AG10803 (cell line): ENCODE measurements at regions not wholly inside any gene's neighbourhood (a gene's known extent, or its start where the extent isn't known, plus 50 kb on each side); places are given as distances from the start of the nearest gene placed in this dataset.
A peak's percentile ranks its signal among the peaks of the same experiment; 100 is the strongest.

ENCODE experiments used
- DNase-seq: peaks from one replicate; pipeline ENCODE4 v3.0.0; 2010; ENCODE audit warnings: low read depth
- H3K4me3 ChIP-seq: 2 replicates; pipeline ENCODE4 v1.5.1; 2011; ENCODE audit warnings: mild to moderate bottlenecking, low read length, control low read depth
- CTCF ChIP-seq: conservative IDR thresholded peaks from 2 replicates; pipeline ENCODE4 v1.5.1; 2011; ENCODE audit warnings: mild to moderate bottlenecking, low read length, control low read depth, inconsistent platforms

- DNase-seq = no peak
- TF ChIP-seq CTCF = no peak
- H3K4me3 ChIP-seq = no peak overlapping the region
Observed at GRCh38 chr5:143870362-143870761, 58.4 kb downstream of the HMHB1 start.

GRCh38 chr5:143870871-143871632, 59.1 kb downstream of the HMHB1 start:
- H3K4me3 ChIP-seq = no peak overlapping the region
- DNase-seq = no peak
- no peak for TF ChIP-seq CTCF

- TF ChIP-seq CTCF = no peak
- DNase-seq = no peak
- H3K4me3 ChIP-seq = no peak overlapping the region
Observed at GRCh38 chr5:143871672-143872071, 59.7 kb downstream of the HMHB1 start.

GRCh38 chr5:143874312-143874711, 62.4 kb downstream of the HMHB1 start:
- TF ChIP-seq CTCF = no peak
- no peak overlapping the region for H3K4me3 ChIP-seq
- DNase-seq = peak; percentile 79

GRCh38 chr5:143877196-143877595, 65.2 kb downstream of the HMHB1 start:
- no peak for TF ChIP-seq CTCF
- H3K4me3 ChIP-seq = no peak overlapping the region

GRCh38 chr5:143878430-143878829, 66.5 kb downstream of the HMHB1 start:
- DNase-seq = no peak
- H3K4me3 ChIP-seq = no peak overlapping the region
- no peak for TF ChIP-seq CTCF

More at GRCh38 chr5:143877196-143877595, 65.2 kb downstream of the HMHB1 start:
- no peak for DNase-seq

DNA sequence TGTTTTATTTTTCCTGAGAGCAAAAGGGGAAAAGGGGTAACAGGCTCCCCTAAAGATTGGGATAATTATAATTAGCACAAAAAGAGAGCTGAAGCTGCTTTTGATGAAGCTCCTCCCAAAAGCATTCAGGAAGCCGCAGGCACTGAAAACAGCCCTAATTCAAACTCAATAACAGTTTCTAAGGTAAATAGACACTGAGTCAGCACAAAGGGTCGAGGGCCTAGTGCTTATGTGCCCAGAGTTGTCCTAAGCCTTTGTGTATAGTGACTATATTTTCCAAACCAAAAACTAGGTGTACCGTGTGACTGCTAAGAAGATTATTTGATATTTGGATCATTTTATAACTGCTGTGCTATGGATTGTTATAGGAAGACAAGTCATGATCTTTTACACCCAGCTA, 67.7 kb downstream of the HMHB1 start:
- DNase-seq = no peak
- no peak overlapping the region for H3K4me3 ChIP-seq
- TF ChIP-seq CTCF = no peak
